SW480 (cell line): ENCODE measurements at regions not wholly inside any gene's neighbourhood (a gene's known extent, or its start where the extent isn't known, plus 50 kb on each side); places are given as distances from the start of the nearest gene placed in this dataset.

Source experiments
- DNase-seq: peaks from one replicate; pipeline ENCODE4 v3.0.0-alpha.2; 2016; ENCODE audit warnings: low spot score

DNA sequence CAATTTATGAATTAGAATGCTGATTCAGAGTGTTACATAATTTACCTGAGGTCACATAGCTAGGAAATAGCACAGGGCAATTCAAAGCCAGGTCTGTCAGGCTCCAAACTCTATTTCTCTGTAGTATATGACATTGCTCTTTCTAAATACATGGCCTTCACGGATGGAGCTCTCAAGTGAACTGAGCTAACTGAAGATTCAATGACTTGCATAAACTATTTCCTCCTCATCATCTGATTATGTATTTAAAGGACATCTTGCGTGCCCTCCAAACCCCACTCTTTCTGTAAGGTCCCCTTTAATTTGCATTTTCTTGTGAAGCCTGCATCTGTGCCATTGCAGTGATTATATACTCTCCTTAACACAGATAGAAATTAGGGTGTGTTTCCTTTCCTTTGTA is 537.4 kb upstream of the VRK2 start:
- no peak for DNase-seq

DNA sequence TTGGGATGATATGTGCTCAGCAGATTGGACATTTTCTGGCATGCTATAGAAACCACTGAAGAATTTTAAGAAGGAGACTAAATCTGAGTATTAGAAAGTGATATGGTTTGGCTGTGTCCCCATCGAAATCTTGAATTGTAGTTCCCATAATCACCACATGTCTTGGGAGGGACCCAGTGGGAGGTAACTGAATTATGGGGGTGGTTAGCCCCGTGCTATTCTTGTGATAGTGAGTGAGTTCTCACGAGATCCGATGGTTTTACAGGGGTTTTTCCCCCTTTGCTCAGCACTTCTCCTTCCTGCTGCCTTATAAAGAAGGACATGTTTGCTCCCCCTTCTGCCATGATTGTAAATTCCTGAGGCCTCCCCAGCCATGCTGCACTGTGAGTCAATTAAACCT is 535.9 kb upstream of the VRK2 start:
- no peak for DNase-seq

DNA sequence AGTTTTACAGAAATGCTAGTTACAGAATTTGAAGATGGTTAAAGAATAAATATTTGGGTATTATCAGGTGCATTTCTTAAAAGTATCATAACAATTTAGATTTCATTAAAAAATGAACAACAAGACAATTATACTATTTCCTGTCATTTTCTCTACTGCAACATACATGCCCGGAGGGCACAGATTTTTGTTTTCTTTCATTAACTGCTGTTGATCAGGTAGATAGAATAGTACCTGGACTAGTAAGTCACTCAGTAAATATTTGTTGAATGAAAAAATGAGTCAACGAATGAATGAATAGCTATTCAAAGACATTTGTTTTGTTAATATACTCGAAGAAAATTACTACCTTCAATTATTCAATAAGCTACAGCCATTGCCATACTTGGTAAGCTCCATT is 531.2 kb upstream of the VRK2 start:
- DNase-seq: no peak

DNA sequence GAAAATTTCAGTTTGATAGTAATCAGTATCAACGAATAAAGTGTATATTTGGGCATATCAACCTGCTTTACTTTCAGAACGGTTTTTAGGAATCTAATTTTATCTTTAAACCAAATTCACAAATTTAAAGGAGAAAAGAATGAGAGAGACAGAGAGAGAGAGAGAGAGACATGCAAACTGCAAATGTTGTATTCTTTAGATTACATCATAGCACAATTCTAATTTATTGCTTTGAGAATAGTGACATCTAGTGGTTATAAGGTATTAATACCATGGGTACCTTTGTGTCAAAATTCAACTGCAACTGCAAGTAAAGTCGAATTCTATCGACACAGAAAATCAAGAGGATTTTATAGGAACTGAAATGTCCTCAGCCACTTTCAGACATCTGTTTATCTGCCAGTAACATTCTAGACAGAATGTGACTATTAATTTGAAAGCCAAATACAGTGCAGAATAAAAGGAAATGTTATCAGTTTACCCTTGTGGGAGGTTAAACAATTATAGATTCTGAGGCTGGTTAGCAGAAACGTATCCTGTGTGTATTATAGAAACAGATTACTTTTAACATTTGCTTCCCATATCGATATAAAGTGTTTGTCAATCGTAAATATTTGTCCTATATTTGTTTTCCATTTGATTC is 529.8 kb upstream of the VRK2 start:
- DNase-seq: peak; percentile 72

DNA sequence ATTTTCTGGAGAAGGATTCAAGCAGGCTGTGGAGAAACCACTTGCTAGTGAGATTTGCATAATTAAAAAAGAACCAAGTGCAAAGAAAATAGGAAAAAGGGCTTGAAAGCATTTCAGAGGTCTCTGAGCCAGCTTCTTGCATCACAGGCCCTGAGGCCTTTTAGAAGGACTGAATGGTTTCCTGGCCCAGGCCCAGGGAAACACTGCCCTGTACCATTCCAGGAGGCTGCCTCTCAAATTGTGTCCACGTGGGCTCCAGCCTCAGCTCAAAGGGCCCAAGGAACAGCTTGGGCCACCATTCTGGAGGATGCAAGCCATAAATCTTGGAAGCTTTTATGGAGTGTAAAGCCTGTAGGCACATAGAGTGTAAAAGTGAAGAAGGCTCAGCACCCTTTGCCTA is 523.3 kb upstream of the VRK2 start:
- DNase-seq: no peak

DNA sequence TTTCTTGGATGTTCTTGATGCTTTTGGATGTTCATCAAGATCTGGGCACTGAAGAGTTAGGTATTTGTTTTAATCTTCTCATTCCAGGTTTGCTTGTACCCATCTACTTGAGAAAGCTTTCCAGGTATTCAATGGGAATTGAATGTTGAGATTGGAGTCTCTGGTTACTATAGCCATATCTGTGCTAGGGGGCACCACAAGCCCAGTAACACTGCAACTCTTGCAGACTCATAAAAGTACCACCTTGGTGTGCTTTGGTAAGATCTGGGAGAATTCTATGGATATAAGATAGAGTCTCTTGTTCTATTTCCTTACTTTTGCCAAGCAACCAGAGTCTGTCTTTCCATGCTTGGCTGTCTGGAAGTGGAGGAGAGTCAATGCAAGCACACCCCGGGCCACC is 518.9 kb upstream of the VRK2 start:
- DNase-seq: no peak

DNA sequence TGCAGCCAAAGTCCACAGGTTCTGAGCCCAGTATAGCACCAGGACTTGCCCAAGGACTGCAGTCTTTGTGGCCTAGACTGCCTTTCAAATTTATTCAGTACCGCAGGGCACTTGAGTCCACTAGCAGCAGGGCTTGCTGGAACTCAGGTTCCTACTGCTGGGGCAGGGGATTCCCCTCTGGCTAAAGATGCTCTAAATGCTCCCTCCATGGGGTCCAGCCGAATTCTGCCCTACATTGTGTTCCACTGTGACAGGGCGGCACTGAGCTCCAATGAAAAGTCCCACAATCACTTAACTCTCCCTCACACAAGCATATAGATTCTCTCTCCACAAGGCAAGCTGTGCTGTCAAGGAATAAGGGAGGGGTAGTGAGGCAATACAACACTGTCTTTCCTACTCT is 518.1 kb upstream of the VRK2 start:
- DNase-seq: no peak

DNA sequence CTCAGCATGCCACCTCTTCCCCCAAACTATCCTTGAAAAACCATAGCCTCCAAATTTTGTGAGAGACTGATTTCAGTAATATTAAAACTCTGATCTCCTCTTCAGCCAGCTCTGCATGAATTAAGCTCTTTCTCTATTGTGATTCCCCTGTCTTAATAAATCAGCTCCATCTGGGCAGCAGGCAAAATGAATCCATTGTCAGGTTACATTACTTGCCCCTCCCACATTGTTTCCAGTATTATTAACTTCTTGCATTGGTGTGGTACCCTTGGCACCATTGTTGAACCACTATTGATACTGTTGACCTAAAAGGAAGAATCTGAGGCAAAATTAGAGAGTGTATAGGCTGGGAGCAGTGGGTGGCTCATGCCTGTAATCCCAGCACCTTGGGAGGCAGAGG is 512.2 kb upstream of the VRK2 start:
- no peak for DNase-seq

DNA sequence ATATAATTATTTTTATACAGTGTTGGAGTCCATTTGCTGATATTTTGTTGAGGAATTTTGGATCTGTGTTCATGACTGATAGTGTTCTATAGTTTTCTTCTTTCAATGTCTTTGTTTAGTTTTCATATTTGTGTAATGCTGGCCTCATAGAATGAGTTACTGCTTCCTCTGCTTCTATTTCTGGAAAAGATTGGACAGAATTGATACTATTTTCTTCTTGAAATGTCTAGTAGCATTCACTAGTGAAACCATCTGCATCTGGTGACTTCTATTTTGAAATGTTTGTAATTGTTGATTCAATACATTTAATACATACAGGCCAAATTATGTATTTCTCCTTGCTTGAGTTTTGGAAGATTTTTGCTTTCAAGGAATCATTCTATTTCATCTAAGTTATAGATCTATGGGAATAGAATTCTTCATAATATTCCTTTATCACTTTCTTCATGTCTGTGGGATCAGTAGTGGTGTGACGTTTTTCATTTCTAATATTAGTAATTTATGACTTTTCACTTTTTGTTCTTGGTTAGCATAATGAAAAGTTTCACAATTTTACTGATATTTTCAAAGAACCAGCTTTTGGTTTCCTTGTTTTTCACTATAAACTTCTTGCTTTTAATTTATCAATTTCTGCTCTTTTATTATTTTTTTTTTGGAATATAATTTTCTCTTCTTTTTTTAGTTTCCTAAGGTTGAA is 509.9 kb upstream of the VRK2 start:
- no peak for DNase-seq

DNA sequence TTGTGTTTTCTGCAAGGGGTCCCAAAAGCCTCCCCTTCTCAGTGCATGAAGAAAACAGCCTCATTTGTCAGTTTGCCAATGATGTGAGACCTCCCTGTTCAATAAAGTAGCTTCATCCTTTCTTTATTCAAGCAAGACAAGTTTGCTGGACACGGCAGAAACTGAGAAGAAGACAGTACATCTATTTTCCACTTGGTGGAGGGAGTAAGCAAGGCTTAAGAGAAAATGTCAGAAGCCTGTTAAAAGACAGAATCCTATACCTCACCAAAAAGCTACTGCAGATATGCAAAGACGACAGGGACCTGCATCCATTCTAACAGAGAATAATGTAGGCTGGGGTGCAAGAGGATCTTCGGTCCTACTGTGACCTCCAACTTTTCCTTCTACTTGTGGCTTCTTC is 506.8 kb upstream of the VRK2 start:
- no peak for DNase-seq

DNA sequence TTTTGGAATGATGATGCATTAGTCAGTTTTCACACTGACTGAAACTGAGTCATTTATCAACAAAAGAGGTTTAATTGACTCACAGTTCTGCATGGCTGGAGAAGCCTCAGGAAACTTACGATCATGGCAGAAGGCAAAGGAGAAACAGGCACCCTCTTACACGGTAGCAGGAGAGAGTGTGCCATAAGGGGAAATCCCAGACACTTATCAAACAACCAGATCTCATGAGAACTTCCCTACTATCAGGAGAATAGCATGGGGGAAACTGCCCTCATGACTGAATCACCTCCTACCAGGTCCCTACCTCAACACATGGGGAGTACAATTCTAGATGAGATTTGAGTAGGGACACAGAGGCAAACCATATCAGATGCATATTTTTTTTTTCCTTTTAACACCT is 504.5 kb upstream of the VRK2 start:
- no peak for DNase-seq

DNA sequence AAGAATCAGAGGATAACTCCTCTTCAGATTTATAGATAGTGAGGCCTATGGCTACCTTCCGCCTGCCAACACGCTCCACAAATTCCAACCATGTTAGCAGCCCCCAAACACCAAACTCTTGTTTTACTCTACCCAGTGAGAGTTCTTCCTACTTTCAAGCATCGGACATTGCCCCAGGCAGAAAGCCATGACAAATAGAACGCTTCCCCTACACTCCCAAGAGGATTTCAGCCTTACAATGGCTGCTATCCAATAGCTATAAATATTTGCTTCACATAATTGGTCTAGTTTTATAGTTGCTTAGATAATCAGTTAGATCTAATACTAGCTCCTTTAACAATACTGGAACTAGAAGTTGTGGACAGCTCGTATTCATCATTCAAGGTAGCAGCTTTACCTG is 503.4 kb upstream of the VRK2 start:
- no peak for DNase-seq

DNA sequence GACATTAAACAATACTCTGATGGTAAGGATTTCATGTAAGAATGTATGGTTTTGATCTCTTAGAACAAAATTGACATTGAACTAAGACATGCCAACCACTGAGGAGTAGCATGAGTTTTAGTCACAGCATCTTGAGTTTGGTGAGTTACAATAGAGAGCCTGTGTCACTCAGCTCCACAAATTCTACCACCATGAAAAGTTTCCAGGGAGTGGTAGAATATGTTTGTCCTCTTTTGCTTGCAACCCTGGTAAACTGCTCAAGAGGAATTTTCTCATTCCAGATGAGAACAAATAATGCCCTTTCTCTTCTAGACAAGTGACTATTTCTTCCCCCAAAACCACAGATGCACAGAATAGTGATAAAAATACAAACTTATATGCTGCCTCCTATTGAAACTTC is 502.0 kb upstream of the VRK2 start:
- DNase-seq: no peak

DNA sequence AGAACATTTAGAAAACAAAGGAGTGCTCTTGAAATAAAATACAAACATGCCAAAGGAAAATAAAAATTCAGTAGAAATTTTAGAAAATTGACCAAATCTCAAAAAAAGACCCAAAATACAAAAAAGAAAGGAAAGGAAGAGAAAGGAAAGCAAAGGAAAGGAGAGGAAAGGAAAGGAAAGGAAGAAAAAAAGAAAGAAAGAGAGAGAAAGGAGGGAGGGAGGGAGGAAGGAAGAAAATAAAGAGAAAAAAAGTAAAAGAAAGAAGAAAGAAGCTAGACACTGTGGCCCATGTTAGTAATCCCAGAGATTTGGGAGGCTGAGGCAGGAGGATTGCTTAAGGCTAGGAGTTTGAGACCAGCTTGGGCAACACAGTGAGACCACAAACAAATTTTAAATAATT is 500.1 kb upstream of the VRK2 start:
- DNase-seq: no peak

DNA sequence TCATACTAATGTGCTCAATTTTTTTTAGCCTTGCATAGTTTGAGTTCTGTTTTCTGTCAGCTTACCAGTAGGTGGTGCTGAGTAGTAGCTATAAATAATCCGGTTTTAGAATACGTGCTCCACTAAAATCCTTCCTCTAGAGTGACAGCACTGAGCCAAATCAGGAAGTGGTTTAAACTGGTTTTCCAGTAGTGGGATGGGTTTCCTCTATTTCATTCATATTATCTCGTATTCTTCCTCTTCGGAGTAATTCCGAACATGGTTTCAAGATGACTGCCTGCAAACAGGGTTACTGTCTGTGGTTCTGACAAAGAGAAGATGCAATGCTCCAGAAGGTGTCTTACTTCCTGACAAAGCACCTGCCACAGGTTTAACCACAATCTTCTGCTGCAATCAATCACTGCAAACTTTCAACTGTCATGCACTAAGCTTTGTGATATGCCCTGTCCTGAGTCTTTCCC is 496.9 kb upstream of the VRK2 start:
- DNase-seq: peak; percentile 23

DNA sequence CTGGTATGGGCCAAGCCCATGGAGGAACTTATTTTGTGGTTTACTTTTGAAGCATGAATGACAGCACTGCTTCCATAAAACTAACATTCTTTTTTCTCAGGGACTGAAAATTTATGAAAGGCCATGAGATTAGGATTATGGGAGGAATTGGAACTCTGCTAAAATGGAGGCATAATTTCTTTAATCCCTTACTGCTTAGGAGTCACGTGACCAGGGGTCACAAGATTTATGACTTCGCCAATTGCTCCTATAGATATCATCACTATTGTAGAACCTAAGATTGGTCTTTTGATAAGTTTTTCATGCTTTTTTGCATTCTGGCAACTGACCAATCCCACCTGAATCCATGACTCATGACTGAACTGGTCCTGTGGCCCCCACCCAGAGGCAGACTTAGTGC is 495.7 kb upstream of the VRK2 start:
- DNase-seq: no peak

DNA sequence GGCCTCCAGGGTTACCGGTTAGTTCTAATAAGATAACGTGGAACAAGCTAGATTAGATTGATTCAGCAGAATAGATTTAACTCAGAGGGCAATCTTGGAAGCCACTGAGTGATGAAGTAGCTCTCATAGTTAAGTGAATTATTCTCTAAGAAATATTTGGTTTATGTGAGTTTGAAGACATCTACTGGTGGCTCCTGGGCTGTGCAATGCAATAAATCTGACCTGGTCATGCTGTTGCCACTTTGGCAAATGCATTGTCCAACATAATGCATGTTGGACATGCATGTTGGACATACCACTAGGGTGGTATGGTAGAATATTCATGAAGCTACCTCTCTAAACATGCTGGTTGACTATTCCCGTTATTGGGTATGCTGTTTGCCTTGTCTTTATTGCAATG is 493.7 kb upstream of the VRK2 start:
- DNase-seq: no peak

DNA sequence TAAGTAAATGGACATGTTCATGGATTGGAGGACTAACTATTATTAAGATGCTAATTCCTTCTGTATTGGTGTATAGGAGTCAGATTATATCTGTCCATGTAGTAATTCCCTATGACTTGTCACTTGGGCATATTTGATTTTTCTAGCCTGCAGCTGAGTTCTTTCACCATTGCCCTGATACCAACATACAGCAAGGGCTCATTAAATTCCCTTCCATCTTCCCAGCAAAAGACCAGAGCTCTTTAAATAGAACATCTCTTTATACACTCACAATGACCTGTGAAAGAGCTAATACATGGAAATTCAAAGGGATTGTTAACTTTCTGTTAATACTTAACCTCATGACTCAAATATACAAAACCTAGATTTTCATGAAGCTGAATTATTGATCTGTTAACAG is 492.3 kb upstream of the VRK2 start:
- DNase-seq: no peak

DNA sequence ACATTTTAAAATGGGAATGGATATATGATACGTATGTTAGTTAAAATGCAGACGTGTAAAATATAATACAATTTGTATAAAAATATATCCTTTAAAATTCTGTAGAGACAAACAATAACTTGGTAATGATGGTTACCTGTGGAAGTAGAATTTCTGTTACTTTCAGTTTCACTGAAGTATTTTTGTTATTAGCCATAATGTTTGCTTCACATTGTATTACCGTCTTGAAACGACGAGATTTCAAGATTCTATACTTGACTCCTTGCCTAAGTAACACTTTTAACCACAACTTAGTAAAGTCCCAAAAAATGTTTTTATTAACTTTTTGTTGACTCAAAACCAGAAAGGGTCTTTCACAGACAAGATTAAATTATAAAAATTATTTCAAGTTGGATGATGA is 488.3 kb upstream of the VRK2 start:
- DNase-seq: no peak

DNA sequence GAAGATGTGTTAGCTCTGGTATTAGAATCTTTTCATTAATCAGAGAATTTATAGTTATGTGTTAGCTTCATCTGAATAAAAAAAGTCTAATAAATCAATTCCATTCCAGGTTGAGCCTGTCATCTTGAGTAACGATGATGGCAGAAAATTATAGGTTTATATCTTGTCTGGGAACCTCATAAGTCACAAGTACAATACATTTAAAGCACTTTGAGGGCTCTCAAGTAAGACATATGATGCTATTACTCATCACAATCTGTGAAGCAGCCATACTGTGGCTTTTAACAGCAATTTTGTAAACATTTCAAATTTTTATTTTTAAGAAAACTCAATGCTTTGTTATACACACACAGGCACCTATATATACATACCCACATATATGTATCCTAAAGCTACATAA is 484.1 kb upstream of the VRK2 start:
- DNase-seq: no peak

DNA sequence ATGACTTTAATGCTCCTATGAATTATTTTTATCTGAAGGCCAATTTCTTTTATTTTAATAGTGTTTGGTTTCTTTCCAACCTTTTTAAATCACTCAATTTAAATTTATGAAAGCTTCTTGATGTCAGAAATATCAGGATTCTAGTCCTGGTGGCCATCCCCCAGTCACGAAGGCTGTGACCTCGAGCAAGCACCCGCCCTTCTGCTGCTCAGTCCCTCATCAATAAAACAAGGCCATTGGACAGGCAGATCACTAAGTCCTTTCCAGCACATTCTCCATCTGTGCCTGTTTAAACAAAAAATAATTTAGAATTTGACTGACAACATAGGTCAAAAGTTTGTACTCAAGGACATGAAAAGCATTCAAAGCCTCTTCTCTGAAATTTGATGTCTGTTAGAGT is 483.6 kb upstream of the VRK2 start:
- DNase-seq: no peak

DNA sequence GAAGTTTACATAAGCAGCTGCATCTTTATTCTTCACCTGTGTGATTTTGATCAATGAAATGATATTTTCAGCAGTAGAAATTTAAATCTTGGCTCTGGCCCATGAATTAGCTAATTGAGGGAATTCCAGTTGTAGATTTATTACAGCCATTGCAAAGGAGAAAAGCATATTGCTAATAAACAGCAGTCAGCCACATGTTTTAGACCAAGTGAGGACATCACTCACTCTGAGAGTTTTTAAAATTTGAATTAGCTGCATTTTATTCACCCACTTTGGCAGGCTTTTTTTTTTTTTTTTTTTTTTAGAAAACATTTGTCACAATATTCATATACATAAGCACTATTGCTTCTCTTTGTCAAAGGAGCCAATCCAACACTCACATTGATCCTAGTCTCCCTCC is 479.4 kb upstream of the VRK2 start:
- DNase-seq: no peak

DNA sequence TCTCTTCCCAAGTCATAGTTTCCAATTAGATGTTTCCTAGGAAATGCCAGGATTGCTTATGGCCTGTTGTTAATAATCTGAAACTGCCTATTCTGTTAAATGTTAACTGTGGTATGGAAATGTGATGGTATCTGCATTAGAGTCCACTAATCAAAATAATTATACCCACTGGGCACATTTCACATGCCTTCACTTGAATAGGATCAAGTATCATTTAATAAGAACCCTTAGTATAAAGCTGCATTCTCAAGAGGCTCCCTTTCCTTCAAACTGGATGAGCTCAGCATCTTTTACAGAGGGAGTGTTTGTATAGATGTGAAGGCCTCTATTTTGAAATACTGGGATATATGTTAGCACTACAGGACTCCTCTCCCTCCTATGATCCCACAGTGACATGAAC is 477.2 kb upstream of the VRK2 start:
- no peak for DNase-seq

DNA sequence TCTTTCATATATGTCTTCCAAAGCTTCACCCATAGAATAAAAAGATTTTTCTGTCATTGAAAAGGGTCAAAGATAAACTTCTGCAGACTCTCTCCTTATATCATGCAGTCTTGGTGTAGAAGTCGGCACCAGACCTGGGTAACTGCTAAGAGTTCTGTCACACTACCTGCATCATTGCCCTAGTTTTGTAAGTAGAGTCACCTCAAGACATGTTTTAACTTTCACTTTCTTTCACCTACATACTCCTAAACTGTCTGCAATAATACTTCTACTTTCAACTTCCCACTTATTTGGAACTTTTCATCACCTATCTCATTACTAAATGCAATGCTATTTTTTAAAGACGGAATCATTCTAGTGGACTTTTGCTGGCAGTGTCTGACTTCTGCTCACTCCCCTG is 475.6 kb upstream of the VRK2 start:
- no peak for DNase-seq
